ENCODE measurements at regions not wholly inside any gene's neighbourhood (a gene's known extent, or its start where the extent isn't known, plus 50 kb on each side); places are given as distances from the start of the nearest gene placed in this dataset.

GRCh38 chr14:65803885-65804284 lies 391.4 kb downstream of the FUT8 start:
- H3K4me1 Mint-ChIP-seq (ENCODE audit: insufficient read depth, unreplicated experiment): no peaks in the 10 kb centered on the region
- no peaks in the 10 kb centered on the region for H3K27me3 Mint-ChIP-seq (ENCODE audit: insufficient read depth, unreplicated experiment)
- ChIA-PET POLR2A (no interaction called here), CTCF (interaction anchor here (0.9 kb wide), 1 partner anchor 21 kb away, joined by 3 read pairs; no protein-coding TSS in a partner anchor)
- DNase-seq (ENCODE audit: unreplicated experiment): no peak
- no peak overlapping the region for H3K4me3 Mint-ChIP-seq (ENCODE audit: unreplicated experiment)
- no TSS peak for BruUV-seq (replicated peaks)
- no peaks in the 10 kb centered on the region for H3K9me3 Mint-ChIP-seq (ENCODE audit: unreplicated experiment)
- intact Hi-C loops (cut with micrococcal nuclease): no loop called here
- no peak overlapping the region for H3K27ac Mint-ChIP-seq (ENCODE audit: low read depth, unreplicated experiment)
- H3K36me3 Mint-ChIP-seq (ENCODE audit: insufficient read depth, unreplicated experiment): no peaks in the 10 kb centered on the region
- no peak for TF ChIP-seq CTCF (IDR thresholded peaks at IDR 0.05; ENCODE audit: unreplicated experiment)

- intact Hi-C loops (cut with micrococcal nuclease): no loop called here
- no peaks in the 10 kb centered on the region for H3K4me1 Mint-ChIP-seq (ENCODE audit: insufficient read depth, unreplicated experiment)
- H3K27me3 Mint-ChIP-seq (ENCODE audit: insufficient read depth, unreplicated experiment): no peaks in the 10 kb centered on the region
- H3K9me3 Mint-ChIP-seq (ENCODE audit: unreplicated experiment): no peaks in the 10 kb centered on the region
- no peak for DNase-seq (ENCODE audit: unreplicated experiment)
- no peak overlapping the region for H3K27ac Mint-ChIP-seq (ENCODE audit: low read depth, unreplicated experiment)
- TF ChIP-seq CTCF (IDR thresholded peaks at IDR 0.05; ENCODE audit: unreplicated experiment): no peak
- no peak overlapping the region for H3K4me3 Mint-ChIP-seq (ENCODE audit: unreplicated experiment)
- CTCF ChIA-PET: no interaction called here
- no peaks in the 10 kb centered on the region for H3K36me3 Mint-ChIP-seq (ENCODE audit: insufficient read depth, unreplicated experiment)
- no TSS peak for BruUV-seq (replicated peaks)
- POLR2A ChIA-PET: no interaction called here
These were observed 392.0 kb downstream of the FUT8 start for GRCh38 chr14:65804439-65805112.

GRCh38 chr14:65805113-65805473 lies 392.6 kb downstream of the FUT8 start:
- H3K4me3 Mint-ChIP-seq (ENCODE audit: unreplicated experiment): no peak overlapping the region
- no peaks in the 10 kb centered on the region for H3K4me1 Mint-ChIP-seq (ENCODE audit: insufficient read depth, unreplicated experiment)
- H3K9me3 Mint-ChIP-seq (ENCODE audit: unreplicated experiment): no peaks in the 10 kb centered on the region
- ChIA-PET POLR2A (no interaction called here), CTCF (no interaction called here)
- no peak for DNase-seq (ENCODE audit: unreplicated experiment)
- no peaks in the 10 kb centered on the region for H3K36me3 Mint-ChIP-seq (ENCODE audit: insufficient read depth, unreplicated experiment)
- H3K27ac Mint-ChIP-seq (ENCODE audit: low read depth, unreplicated experiment): no peak overlapping the region
- BruUV-seq (replicated peaks): no TSS peak
- H3K27me3 Mint-ChIP-seq (ENCODE audit: insufficient read depth, unreplicated experiment): no peaks in the 10 kb centered on the region
- TF ChIP-seq CTCF (IDR thresholded peaks at IDR 0.05; ENCODE audit: unreplicated experiment): no peak
- intact Hi-C loops (cut with micrococcal nuclease): no loop called here

GRCh38 chr14:65808390-65808789 lies 395.9 kb downstream of the FUT8 start:
- no peak overlapping the region for H3K27ac Mint-ChIP-seq (ENCODE audit: low read depth, unreplicated experiment)
- no peaks in the 10 kb centered on the region for H3K9me3 Mint-ChIP-seq (ENCODE audit: unreplicated experiment)
- DNase-seq (ENCODE audit: unreplicated experiment): no peak
- H3K4me1 Mint-ChIP-seq (ENCODE audit: insufficient read depth, unreplicated experiment): no peaks in the 10 kb centered on the region
- H3K4me3 Mint-ChIP-seq (ENCODE audit: unreplicated experiment): no peak overlapping the region
- POLR2A ChIA-PET: no interaction called here
- intact Hi-C loops (cut with micrococcal nuclease): no loop called here
- CTCF ChIA-PET: interaction anchor here (0.6 to 0.9 kb wide), 3 partner anchors 16 to 644 kb away, joined by 3 read pairs; no protein-coding TSS in a partner anchor
- no peaks in the 10 kb centered on the region for H3K36me3 Mint-ChIP-seq (ENCODE audit: insufficient read depth, unreplicated experiment)
- no TSS peak for BruUV-seq (replicated peaks)
- no peaks in the 10 kb centered on the region for H3K27me3 Mint-ChIP-seq (ENCODE audit: insufficient read depth, unreplicated experiment)
- no peak for TF ChIP-seq CTCF (IDR thresholded peaks at IDR 0.05; ENCODE audit: unreplicated experiment)

Measured in MCF 10A (cell line).